ENCODE measurements at regions not wholly inside any gene's neighbourhood (a gene's known extent, or its start where the extent isn't known, plus 50 kb on each side); places are given as distances from the start of the nearest gene placed in this dataset.

- no peak for ATAC-seq
- TF ChIP-seq TSHZ2 (CRISPR knock-in tag; IDR thresholded peaks at IDR 0.05) (no peak), ZC3H10 (CRISPR knock-in tag; IDR thresholded peaks at IDR 0.05) (no peak), OSR1 (CRISPR knock-in tag; IDR thresholded peaks at IDR 0.05) (no peak), TOX (CRISPR knock-in tag; IDR thresholded peaks at IDR 0.05; ENCODE audit: borderline replicate concordance) (no peak), ZNF565 (CRISPR knock-in tag; conservative IDR thresholded peaks at IDR 0.05; ENCODE audit: low read depth) (no peak), ZNF70 (CRISPR knock-in tag; IDR thresholded peaks at IDR 0.05) (no peak), ZNF8 (CRISPR knock-in tag; IDR thresholded peaks at IDR 0.05) (no peak), CSRNP3 (CRISPR knock-in tag; IDR thresholded peaks at IDR 0.05) (no peak), ARNTL (CRISPR knock-in tag; IDR thresholded peaks at IDR 0.05; ENCODE audit: borderline replicate concordance, low read depth) (no peak), BACH2 (CRISPR knock-in tag; IDR thresholded peaks at IDR 0.05; ENCODE audit: borderline replicate concordance) (no peak), ISL1 (CRISPR knock-in tag; IDR thresholded peaks at IDR 0.05) (no peak), TCF4 (CRISPR knock-in tag; IDR thresholded peaks at IDR 0.05; ENCODE audit: borderline replicate concordance) (no peak), ZFP30 (CRISPR knock-in tag; IDR thresholded peaks at IDR 0.05) (no peak)
Observed at GRCh38 chr5:68420476-68421344, 205.2 kb downstream of the PIK3R1 start.

- ATAC-seq, result no peak
- TF ChIP-seq CSDC2 (CRISPR knock-in tag; IDR thresholded peaks at IDR 0.05), result no peak
- TF ChIP-seq TCF4 (CRISPR knock-in tag; IDR thresholded peaks at IDR 0.05; ENCODE audit: borderline replicate concordance), result no peak
- TF ChIP-seq BACH2 (CRISPR knock-in tag; IDR thresholded peaks at IDR 0.05; ENCODE audit: borderline replicate concordance), result no peak
Observed at GRCh38 chr5:68421485-68422220, 206.1 kb downstream of the PIK3R1 start.

- no peak for ATAC-seq
- TF ChIP-seq PATZ1 (CRISPR knock-in tag; IDR thresholded peaks at IDR 0.05; ENCODE audit: borderline replicate concordance) (no peak), CSRNP3 (CRISPR knock-in tag; IDR thresholded peaks at IDR 0.05) (no peak), ZNF70 (CRISPR knock-in tag; IDR thresholded peaks at IDR 0.05) (no peak), ISL1 (CRISPR knock-in tag; IDR thresholded peaks at IDR 0.05) (no peak), ZFP3 (CRISPR knock-in tag; IDR thresholded peaks at IDR 0.05) (no peak), RARB (CRISPR knock-in tag; IDR thresholded peaks at IDR 0.05) (no peak), ESRRG (CRISPR knock-in tag; IDR thresholded peaks at IDR 0.05) (no peak), SNAI2 (CRISPR knock-in tag; IDR thresholded peaks at IDR 0.05) (no peak), CREB5 (CRISPR knock-in tag; IDR thresholded peaks at IDR 0.05; ENCODE audit: low read depth) (no peak), TOX (CRISPR knock-in tag; IDR thresholded peaks at IDR 0.05; ENCODE audit: borderline replicate concordance) (no peak), ZNF565 (CRISPR knock-in tag; conservative IDR thresholded peaks at IDR 0.05; ENCODE audit: low read depth) (no peak), ZNF8 (CRISPR knock-in tag; IDR thresholded peaks at IDR 0.05) (no peak), ZFP30 (CRISPR knock-in tag; IDR thresholded peaks at IDR 0.05) (no peak), POU6F1 (CRISPR knock-in tag; IDR thresholded peaks at IDR 0.05; ENCODE audit: borderline replicate concordance, low read depth) (no peak), OSR1 (CRISPR knock-in tag; IDR thresholded peaks at IDR 0.05) (no peak)
Observed at GRCh38 chr5:68423154-68423811, 207.7 kb downstream of the PIK3R1 start.

Data from SK-N-SH treated with all-trans-retinoic acid at 6 μM for 48 hours (cell line).